ENCODE measurements at regions not wholly inside any gene's neighbourhood (a gene's known extent, or its start where the extent isn't known, plus 50 kb on each side); places are given as distances from the start of the nearest gene placed in this dataset.
"Not testable (repeated sequence)": the region's sequence is repeated elsewhere in the genome, so short reads cannot be mapped to it uniquely, and the experiment has no call there.

DNA sequence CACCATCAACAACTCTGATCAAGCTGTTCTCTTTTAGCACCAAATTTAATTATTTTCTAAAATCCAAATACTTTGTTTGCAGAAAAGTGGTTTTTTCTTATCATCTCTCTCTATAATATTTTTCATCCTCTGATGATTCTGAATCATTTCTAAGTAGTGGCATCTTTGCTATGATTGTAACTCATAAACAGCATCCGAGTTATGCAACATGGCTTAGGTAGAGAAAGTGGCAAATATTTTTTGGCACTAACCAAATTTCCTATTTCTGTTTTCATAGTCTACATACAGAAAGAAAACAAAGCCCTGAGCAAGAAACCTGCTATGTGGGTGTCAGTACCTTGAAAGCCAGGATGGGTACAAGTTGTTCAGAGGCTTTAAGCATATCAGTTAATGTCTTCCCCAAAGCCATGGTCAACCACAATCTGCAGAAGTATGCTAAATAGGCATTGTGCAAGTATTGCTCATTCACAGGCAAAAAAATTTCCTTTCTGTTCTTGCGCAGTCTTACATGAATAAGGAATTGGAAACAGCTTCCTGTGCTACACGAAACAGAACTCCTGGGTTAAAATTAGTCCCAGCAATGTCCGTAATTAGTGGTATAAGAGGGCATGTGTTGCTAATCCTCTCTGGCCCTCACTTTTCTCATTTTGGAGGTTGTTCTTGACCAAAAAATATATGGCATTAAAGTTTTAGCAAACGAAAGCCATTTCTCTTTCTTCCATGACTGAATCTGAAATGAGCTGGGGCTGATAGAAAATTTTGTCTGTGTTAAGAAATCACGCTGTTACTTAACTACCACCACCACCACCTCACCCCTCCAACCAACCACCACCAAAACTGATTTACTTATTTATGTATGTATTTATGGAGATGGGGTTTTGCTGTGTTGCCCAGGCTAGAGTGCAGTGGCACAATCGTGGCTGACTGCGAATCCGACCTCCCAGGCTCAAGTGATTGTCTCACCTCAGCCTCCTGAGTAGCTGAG lies 325.6 kb upstream of the MAGI2 start:
- DNase-seq (ENCODE audit: low spot score): peak; percentile 8

DNA sequence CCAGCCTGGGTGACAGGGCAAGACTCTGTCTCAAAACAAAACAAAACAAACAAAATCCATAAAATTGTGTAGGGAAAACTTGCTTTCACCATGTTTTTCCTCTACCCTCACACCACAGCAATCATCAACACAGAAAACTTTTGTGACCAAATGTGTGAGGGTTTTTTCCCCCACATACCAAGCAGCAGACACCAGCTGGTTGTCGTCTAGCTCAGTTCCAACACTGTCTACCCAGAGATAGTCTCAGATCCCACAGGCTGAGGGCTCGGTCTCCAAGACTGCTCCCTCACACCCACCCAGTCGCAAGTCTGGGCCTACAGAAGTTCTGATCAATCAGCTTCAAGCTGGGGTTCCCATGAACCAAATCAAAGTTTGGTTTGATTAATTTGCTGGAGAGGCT lies 322.4 kb upstream of the MAGI2 start:
- DNase-seq (ENCODE audit: low spot score): no peak

DNA sequence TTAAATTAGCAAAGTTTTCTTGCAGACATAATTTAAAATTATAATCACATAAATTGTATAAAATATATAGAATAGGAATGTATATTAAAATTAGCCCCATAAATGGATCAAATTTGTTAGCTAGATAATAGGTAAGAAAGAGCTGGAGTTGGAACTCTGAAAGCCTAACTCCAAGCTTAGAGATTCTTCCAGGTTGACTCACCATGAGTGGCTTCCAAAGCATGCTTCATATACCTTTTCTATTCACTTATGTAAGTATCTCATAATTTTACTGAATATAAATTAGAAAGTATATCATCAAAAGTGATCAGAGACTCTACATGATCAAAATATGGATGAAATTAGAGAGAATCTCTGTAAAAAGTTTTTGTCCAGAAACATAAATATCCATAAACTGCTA lies 320.7 kb upstream of the MAGI2 start:
- peak; percentile 16 for DNase-seq (ENCODE audit: low spot score)

DNA sequence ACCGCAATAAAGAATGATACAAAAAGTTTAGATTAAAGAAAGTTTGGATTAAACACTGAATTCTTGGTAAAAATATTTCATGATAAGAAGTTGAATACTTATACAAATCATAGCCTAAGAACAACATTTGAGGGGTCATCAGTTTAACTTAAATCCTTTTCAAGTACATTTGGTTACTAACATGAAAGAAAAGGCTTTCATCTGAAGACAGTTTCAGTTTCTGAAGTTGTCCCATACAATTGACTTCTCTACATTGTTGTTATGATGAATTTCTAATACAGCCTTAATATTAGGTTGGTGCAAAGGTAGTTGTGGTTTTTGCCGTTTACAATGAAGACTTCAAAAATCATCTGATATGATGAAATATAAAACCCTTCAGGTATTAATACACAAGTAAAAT lies 317.5 kb upstream of the MAGI2 start:
- DNase-seq (ENCODE audit: low spot score): no peak

DNA sequence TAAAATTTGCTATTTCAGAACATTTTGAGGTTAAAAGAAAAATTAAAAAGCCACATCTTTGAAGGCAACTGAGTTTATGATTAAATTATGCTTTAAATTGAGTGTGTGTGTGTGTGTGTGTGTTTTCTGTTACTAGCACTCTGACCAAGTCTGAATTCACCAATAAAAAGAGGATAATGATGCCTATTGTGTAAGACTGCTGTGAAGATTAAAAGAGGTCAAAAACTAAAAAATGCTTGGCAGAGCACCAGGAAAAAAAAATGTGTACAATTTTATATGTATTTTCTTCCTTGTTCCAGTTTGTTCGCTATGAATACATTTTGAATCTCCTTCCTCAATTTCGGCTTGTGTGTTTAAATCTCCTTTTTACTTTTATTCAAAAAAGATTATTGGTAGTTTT lies 316.6 kb upstream of the MAGI2 start:
- no peak for DNase-seq (ENCODE audit: low spot score)

DNA sequence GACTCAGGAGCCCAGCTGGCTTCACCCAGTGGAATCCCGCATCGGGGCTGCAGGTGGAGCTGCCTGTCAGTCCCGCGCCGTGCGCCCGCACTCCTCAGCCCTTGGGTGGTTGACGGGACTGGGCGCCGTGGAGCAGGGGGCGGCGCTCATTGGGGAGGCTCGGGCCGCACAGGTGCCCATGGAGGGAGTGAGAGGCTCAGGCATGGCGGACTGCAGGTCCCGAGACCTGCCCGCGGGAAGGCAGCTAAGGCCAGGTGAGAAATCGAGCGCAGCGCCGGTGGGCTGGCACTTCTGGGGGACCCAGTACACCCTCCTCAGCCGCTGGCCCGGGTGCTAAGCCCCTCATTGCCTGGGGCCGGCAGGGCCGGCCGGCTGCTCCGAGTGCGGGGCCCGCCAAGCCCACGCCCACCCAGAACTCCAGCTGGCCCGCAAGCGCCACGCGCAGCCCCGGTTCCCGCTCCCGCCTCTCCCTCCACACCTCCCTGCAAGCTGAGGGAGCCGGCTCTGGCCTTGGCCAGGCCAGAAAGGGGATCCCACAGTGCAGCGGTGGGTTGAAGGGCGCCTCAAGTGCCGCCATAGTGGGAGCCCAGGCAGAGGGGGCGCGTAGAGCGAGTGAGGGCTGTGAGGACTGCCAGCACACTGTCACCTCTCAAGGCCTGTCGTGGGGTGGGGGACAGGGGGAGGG lies 314.6 kb upstream of the MAGI2 start:
- not testable (repeated sequence) for DNase-seq (ENCODE audit: low spot score)

DNA sequence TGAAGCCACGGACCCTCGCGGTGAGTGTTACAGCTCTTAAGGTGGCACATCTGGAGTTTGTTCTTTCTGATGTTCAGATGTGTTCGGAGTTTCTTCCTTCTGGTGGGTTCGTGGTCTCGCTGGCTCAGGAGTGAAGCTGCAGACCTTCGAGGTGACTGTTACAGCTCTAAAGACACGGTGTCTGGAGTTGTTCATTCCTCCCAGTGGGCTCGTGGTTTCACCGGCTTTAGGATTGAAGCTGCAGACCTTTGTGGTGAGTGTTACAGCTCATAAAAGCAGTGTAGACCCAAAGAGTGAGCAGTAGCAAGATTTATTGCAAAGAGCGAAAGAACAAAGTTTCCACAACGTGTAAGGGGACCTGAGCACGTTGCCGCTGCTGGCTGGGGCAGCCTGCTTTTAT lies 313.7 kb upstream of the MAGI2 start:
- DNase-seq (ENCODE audit: low spot score): not testable (repeated sequence)

DNA sequence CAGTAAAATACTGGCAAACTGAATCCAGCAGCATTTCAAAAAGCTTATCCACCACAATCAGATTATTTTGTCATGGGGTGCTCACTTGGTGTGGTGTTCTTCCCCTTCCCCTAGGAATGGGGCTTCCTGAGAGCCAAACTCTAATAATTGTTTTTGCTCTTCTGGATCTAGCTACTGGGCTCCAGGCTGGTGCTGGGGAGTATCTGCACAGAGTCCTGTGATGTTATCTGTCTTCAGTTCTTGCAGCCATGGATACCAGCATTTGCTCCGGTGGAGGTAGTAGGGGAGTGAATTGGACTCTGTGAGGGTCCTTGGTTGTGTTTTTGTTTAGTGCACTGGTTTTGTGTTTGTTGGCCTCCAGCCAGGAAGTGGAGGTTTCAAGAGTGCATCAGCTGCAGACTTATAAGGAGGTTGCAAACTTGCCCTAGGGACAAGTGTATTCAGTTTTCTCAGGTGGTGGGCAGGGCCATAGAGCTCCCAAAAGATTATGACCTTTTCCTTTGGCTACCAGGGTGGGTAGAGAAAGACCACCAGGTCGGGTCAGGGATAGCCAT lies 308.5 kb upstream of the MAGI2 start:
- DNase-seq (ENCODE audit: low spot score): no peak

DNA sequence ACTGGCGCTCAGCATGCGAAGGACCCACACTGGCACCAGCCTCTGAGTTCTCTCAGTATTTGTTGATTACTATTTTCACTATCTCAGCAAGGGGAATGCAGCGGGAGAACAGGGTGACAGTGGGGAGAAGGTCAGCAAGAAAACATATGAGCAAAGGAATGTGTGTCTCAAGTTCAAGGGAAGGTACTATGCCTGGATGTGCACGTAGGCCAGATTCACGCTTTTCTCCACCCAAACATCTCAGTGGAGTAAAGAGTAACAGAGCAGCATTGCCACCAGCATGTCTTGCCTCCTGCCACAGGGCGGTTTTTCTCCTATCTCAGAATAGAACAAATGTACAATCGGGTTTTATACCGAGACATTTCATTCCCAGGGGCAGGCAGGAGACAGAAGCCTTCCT lies 297.5 kb upstream of the MAGI2 start:
- DNase-seq (ENCODE audit: low spot score): not testable (repeated sequence)

DNA sequence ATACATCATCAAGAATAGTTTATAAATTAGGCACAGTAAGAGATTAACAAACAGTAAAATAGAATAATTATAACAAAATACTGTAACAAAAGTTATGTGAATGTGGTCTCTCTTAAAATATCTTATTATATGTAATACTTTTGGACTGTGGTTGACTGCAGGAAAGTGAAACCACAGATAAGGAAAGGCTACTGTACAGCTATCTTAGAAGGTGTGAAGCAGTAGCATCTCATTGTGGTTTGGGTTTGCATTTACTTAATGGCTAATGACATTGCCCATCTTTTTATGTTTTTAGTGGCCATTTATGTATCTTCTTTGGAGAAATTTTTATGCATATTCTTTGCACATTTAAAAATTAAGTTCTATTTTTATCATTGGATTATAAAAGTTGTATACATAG lies 296.4 kb upstream of the MAGI2 start:
- no peak for DNase-seq (ENCODE audit: low spot score)

DNA sequence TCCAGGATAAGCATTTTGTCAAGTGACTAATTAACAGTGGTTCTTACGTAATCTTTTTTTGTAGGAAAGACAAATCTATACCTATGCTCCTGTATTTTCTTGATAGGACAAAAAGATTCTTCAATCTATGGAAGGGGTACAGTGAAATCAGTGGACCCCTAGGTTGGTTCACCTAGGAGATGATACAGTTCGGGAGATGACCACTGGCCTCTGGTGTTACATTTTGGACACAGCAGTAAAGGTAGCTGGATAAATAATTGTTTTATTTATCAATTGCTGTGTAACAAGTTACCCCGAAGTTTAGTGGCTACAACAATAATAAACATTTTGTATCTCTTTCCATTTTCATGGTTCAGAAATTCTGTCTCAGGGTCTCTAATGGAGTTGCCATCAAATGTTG lies 288.2 kb upstream of the MAGI2 start:
- DNase-seq (ENCODE audit: low spot score): peak; percentile 11

DNA sequence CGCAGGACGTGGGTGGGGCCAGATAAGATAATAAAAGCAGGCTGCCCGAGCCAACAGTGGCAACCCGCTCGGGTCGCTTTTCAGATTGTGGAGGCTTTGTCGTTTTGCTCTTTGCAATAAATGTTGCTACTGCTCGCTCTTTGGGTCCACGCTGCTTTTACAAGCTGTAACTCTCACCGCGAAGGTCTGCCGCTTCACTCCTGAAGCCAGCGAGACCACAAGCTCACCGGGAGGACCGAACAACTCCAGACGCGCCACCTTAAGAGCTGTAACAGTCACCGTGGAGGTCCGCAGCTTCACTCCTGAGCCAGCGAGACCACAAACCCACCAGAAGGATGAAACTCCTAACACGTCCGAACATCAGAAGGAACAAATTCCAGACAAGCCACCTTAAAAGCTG lies 286.6 kb upstream of the MAGI2 start:
- DNase-seq (ENCODE audit: low spot score): no peak

DNA sequence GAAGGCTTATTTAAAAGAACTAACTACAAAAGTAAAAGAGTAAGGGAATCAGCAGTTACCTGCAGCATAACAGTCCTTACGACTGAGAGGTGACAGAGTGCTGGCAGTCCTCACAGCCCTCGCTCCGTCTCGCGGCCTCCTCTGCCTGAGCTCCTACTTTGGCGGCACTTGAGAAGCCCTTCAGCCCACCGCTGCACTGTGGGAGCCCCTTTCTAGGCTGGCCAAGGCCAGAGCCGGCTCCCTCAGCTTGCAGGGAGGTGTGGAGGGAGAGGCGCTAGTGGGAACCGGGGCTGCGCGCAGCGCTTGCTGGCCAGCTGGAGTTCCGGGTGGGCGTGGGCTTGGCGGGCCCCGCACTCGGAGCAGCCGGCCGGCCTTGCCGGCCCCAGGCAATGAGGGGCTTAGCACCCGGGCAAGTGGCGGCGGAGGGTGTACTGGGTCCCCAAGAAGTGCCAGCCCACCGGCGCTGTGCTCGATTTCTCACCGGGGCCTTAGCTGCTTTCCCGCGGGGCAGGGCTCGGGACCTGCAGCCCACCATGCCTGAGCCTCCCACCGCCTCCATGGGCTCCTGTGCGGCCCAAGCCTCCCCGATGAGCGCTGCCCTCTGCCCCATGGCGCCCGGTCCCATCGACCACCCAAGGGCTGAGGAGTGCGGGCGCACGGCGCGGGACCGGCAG lies 285.7 kb upstream of the MAGI2 start:
- not testable (repeated sequence) for DNase-seq (ENCODE audit: low spot score)

DNA sequence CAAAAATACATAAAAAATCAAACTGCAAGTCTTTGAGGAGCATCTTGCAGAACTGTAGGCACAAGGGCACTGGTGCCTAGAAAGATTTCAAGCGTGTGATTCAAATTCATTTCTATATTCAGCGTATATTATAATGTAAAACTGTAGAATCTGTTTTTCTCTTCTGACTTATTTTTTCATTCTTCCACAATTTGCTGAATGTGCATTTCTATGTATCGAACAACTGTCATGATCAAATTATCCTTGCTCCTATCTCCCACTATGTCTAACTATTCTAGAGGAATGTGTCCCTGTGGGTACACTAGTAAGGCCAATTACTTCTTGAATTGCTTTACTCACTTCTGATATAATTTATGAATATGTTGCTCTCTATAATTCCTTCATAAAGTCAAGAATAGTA lies 283.0 kb upstream of the MAGI2 start:
- DNase-seq (ENCODE audit: low spot score): no peak

DNA sequence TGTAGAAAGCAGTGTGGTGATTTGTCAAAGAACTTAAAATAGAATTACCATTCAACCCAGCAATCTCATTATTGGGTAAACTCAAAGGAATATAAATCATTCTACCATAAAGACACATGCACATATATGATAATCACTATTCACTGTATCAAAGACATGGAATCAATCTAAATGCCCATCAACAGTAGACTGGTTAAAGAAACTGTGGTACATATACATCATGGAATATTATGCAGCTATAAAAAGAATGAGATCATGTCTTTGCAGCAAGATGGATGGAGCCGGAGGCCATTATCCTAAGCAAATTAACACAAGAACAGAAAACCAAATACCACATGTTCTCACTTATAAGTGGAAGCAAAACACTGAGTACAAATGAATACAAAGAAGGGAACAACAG lies 281.5 kb upstream of the MAGI2 start:
- no peak for DNase-seq (ENCODE audit: low spot score)

DNA sequence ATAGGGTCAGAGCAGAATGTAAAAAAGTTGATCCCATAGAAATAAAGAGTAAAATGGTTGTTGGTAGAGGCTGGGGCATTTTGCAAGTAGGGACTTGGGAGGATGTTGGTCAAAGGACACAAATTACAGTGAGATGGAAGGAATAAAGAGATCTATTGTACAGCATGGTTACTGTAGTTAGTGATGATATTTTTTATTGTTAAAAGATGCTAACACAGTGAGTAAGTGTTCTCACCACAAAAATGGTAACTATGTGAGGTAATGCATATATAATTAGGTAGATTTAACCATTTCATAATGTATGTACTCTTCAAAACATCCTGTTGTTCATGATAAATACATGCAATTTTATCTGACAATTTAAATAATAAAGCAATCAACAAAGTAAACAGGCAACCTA lies 280.7 kb upstream of the MAGI2 start:
- peak; percentile 66 for DNase-seq (ENCODE audit: low spot score)

DNA sequence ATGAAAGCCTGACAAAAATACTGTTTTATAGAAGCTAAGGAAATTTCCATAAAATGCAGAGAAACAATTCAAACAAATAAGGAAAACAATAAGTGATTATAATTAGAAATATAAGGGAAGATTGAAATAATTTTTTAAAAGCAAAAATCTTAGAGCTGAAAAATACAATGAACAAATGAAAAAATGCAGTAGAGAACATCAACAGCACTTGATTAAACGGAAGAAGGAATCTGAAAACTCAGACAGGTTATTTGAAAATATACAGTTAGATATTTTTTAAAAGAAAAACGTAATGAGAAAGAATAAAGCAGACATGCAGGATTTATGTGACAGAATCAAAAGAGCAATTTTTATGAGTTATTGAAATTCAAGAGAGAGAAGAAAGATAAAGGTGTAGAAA lies 279.1 kb upstream of the MAGI2 start:
- DNase-seq (ENCODE audit: low spot score): no peak

DNA sequence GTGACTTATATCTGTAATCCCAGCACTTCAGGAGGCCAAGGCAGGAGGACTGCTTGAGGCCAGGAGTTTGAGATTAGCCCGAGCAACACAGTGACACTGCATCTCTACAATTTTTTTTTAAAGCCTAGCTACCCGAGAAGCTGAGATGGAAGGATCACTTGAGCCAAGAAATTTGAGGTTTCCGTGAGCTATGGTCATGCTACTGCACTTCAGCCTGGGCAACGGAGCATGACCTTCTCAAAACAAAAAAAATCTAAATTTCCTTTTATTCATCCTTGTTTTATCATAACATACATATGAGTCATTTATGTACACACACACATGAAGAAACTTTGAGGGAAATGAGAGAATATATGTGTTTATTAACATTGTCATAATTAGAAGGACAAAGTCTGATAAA lies 277.5 kb upstream of the MAGI2 start:
- DNase-seq (ENCODE audit: low spot score): peak; percentile 76

DNA sequence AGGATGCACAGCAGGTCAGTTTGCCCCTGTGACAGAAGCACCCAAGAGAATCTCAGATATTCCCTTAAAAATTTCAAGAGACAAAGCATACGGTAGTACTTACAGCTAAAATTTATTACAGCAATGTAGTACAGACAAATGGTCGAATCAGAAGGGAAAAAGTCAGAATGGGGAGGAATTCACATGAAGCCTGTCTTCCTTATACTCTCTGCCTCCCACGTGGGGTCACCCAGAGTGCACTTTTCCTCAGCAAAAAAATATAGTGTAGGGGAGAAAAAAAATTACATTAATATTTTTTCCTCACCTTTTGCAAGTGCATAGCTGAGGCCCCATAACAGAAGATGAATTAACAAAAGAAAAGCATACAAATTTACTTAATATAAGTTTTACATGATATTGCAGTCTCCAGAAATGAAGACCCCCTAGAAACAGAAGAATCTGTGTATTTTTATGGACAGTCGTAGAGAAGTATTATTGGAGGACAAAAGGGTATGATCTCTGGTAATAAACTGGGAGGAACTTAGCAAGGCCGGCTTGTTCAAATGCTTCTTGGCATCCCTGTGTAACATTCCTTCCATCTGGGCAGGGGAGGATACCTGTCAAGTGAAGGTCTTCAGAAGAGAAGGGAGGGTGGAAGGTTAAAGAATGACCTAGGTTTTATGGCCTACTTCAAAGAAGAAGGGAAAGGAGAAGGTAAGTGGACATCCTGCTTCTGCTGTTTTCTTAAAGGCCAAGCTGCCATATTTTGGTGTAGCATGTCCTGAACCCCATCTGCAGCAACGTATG lies 270.6 kb upstream of the MAGI2 start:
- no peak for DNase-seq (ENCODE audit: low spot score)

DNA sequence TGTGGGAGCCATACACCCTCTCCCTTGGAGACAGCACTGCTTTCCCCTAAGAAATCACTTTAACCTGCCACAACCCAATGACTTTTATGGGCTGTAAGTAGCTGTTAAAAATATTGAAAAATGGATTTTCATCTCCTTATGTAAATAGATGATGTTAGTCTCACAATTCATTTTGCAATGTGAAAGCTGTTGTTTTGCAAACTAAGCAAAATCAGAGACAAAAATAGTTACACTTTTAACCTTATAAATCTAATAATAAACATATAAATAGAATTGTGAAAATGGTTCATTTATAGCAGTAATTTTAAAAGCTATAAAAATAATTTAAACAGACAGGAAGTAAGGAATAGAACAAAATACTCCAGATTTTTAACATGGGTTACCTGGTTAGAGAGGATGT lies 268.8 kb upstream of the MAGI2 start:
- DNase-seq (ENCODE audit: low spot score): no peak

DNA sequence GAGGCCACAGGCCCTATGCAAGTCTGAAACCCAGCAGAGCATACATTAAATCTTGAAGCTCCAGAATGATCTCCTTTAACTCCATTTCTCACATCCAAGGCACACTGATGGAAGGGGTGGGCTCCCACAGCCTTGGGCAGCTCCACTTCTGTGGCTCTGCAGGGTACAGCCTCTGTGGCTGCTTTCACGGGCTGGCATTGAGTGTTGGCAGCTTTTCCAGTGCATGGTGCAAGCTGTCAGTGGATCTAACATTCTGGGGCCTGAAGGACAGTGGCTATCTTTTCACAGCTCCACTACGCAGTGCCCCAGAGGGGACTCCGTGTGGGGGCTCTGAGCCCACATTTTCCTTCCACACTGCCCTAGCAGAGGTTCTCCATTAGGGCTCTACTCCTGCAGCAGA lies 265.7 kb upstream of the MAGI2 start:
- DNase-seq (ENCODE audit: low spot score): no peak

DNA sequence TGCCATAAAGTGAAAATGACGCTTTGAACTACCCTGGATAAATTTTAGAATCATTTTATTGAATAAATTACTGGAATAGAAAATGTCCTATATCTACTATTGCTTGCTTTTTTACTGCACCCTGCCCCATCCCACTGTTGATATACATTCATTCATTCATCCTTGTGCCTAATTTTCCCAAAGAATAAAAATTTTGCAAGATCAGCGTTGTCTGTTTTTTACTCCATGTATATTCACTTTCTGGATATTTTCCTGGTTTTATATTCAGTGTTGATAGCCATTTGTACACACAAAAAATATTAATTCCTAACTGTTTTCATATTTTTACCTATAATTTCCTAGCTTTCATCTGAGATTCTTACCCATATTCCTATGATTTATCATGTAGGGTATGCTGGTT lies 262.9 kb upstream of the MAGI2 start:
- DNase-seq (ENCODE audit: low spot score): no peak
